Activated T-cell treated with anti-CD3 and anti-CD28 coated beads, Interleukin-2, amount 50 U/mL, for 72 hours (primary cell): ENCODE measurements at regions not wholly inside any gene's neighbourhood (a gene's known extent, or its start where the extent isn't known, plus 50 kb on each side); places are given as distances from the start of the nearest gene placed in this dataset.

Source experiments
- ATAC-seq, 2 donors: fragments of 150-1000 bp; cut with Tn5 transposase; replicated peaks in 1 of 2; 2 replicates each; pipeline ENCODE4 v1.10.0; 2021; ENCODE audit warnings: moderate library complexity in 2 of 2, mild to moderate bottlenecking in 1 of 2
- DNase-seq, 2 donors: peaks; one replicate each; pipeline ENCODE4 v3.0.0; 2021 to 2022; ENCODE audit warnings: mixed read lengths in 1 of 2
- H3K27ac Mint-ChIP-seq: one replicate; pipeline ENCODE4 v1.8.0; 2022; ENCODE audit warnings: mild to moderate bottlenecking, moderate library complexity, mixed read lengths
- H3K27me3 Mint-ChIP-seq: one replicate; pipeline ENCODE4 v1.8.0; 2022; ENCODE audit warnings: low read depth, mixed read lengths
- H3K36me3 Mint-ChIP-seq, 2 donors: one replicate each; pipeline ENCODE4 v1.8.0; 2022; ENCODE audit warnings: mixed read lengths in 2 of 2, mild to moderate bottlenecking in 1 of 2; ENCODE audit not compliant: insufficient read depth in 2 of 2
- H3K4me1 Mint-ChIP-seq: one replicate; pipeline ENCODE4 v1.8.0; 2022; ENCODE audit warnings: low read depth, mixed read lengths
- H3K4me3 Mint-ChIP-seq, 2 donors: one replicate each; pipeline ENCODE4 v1.8.0; 2022; ENCODE audit warnings: mild to moderate bottlenecking in 2 of 2, mixed read lengths in 2 of 2, moderate library complexity in 2 of 2
- H3K9me3 Mint-ChIP-seq, 2 donors: one replicate each; pipeline ENCODE4 v1.8.0; 2022; ENCODE audit warnings: mixed read lengths in 2 of 2

GRCh38 chr6:155936127-155936526, 480.5 kb upstream of the NOX3 start:
- ATAC-seq (no peak), DNase-seq (no peak)
- no peaks in the 10 kb centered on the region for H3K4me1 Mint-ChIP-seq
- H3K36me3 Mint-ChIP-seq, result no peaks in the 10 kb centered on the region
- H3K4me3 Mint-ChIP-seq, result no peak overlapping the region
- H3K27ac Mint-ChIP-seq, result no peak overlapping the region
- no peaks in the 10 kb centered on the region for H3K27me3 Mint-ChIP-seq
- H3K9me3 Mint-ChIP-seq, result peaks cover 0 to 2% of the 10 kb centered on the region in 2 donors

GRCh38 chr6:155916846-155917624, 461.4 kb upstream of the NOX3 start:
- Mint-ChIP-seq H3K36me3 (no peaks in the 10 kb centered on the region), H3K27ac (no peak overlapping the region), H3K27me3 (no peaks in the 10 kb centered on the region), H3K9me3 (no peaks in the 10 kb centered on the region), H3K4me1 (no peaks in the 10 kb centered on the region), H3K4me3 (no peak overlapping the region)
- no peak for ATAC-seq
- no peak for DNase-seq

GRCh38 chr6:155915651-155916050, 460.0 kb upstream of the NOX3 start:
- Mint-ChIP-seq H3K4me3 (no peak overlapping the region), H3K36me3 (no peaks in the 10 kb centered on the region), H3K27me3 (no peaks in the 10 kb centered on the region), H3K4me1 (no peaks in the 10 kb centered on the region), H3K9me3 (peaks cover 0 to 3% of the 10 kb centered on the region in 2 donors), H3K27ac (no peak overlapping the region)
- ATAC-seq (no peak), DNase-seq (no peak)

GRCh38 chr6:155913816-155914215, 458.2 kb upstream of the NOX3 start:
- H3K27ac Mint-ChIP-seq, result no peak overlapping the region
- H3K36me3 Mint-ChIP-seq, result peaks cover under 1 to 8% of the 10 kb centered on the region in 2 donors
- no peaks in the 10 kb centered on the region for H3K4me1 Mint-ChIP-seq

GRCh38 chr6:155909710-155910109, 454.1 kb upstream of the NOX3 start:
- H3K4me1 Mint-ChIP-seq, result no peaks in the 10 kb centered on the region
- H3K36me3 Mint-ChIP-seq, result peaks cover 4 to 12% of the 10 kb centered on the region in 2 donors
- H3K4me3 Mint-ChIP-seq, result no peak overlapping the region
- H3K27ac Mint-ChIP-seq, result no peak overlapping the region
- DNase-seq (no peak), ATAC-seq (no peak)
- H3K27me3 Mint-ChIP-seq, result no peaks in the 10 kb centered on the region
- H3K9me3 Mint-ChIP-seq, result peaks cover 4 to 11% of the 10 kb centered on the region in 2 donors

More at GRCh38 chr6:155913816-155914215, 458.2 kb upstream of the NOX3 start:
- ATAC-seq (no peak), DNase-seq (no peak)
- Mint-ChIP-seq H3K27me3 (no peaks in the 10 kb centered on the region), H3K9me3 (peaks cover under 1 to 9% of the 10 kb centered on the region in 2 donors), H3K4me3 (no peak overlapping the region)

GRCh38 chr6:155895641-155896040, 440.0 kb upstream of the NOX3 start:
- no peak for ATAC-seq

GRCh38 chr6:155894758-155895157, 439.1 kb upstream of the NOX3 start:
- no peaks in the 10 kb centered on the region for H3K36me3 Mint-ChIP-seq
- H3K27ac Mint-ChIP-seq, result no peak overlapping the region
- no peaks in the 10 kb centered on the region for H3K4me1 Mint-ChIP-seq
- ATAC-seq, result no peak
- no peaks in the 10 kb centered on the region for H3K9me3 Mint-ChIP-seq
- no peak overlapping the region for H3K4me3 Mint-ChIP-seq
- DNase-seq, result no peak
- H3K27me3 Mint-ChIP-seq, result no peaks in the 10 kb centered on the region

More at GRCh38 chr6:155895641-155896040, 440.0 kb upstream of the NOX3 start:
- DNase-seq, result no peak
- Mint-ChIP-seq H3K27ac (no peak overlapping the region), H3K4me3 (no peak overlapping the region), H3K4me1 (no peaks in the 10 kb centered on the region), H3K9me3 (no peaks in the 10 kb centered on the region), H3K27me3 (no peaks in the 10 kb centered on the region), H3K36me3 (no peaks in the 10 kb centered on the region)

- Mint-ChIP-seq H3K4me1 (no peaks in the 10 kb centered on the region), H3K36me3 (no peaks in the 10 kb centered on the region), H3K9me3 (no peaks in the 10 kb centered on the region), H3K27me3 (no peaks in the 10 kb centered on the region), H3K4me3 (no peak overlapping the region), H3K27ac (no peak overlapping the region)
- ATAC-seq (no peak), DNase-seq (no peak)
These were observed 438.6 kb upstream of the NOX3 start for GRCh38 chr6:155894262-155894661.

GRCh38 chr6:155890409-155890808, 434.8 kb upstream of the NOX3 start:
- Mint-ChIP-seq H3K27me3 (no peaks in the 10 kb centered on the region), H3K36me3 (no peaks in the 10 kb centered on the region), H3K9me3 (no peaks in the 10 kb centered on the region), H3K4me1 (no peaks in the 10 kb centered on the region), H3K27ac (no peak overlapping the region), H3K4me3 (no peak overlapping the region)
- ATAC-seq (no peak), DNase-seq (no peak)

- ATAC-seq (no peak), DNase-seq (no peak)
- no peak overlapping the region for H3K4me3 Mint-ChIP-seq
- no peaks in the 10 kb centered on the region for H3K9me3 Mint-ChIP-seq
- no peaks in the 10 kb centered on the region for H3K36me3 Mint-ChIP-seq
- no peak overlapping the region for H3K27ac Mint-ChIP-seq
- no peaks in the 10 kb centered on the region for H3K27me3 Mint-ChIP-seq
- no peaks in the 10 kb centered on the region for H3K4me1 Mint-ChIP-seq
These were observed 433.8 kb upstream of the NOX3 start for GRCh38 chr6:155889410-155889809.

- no peaks in the 10 kb centered on the region for H3K36me3 Mint-ChIP-seq
- H3K9me3 Mint-ChIP-seq, result no peaks in the 10 kb centered on the region
- H3K4me1 Mint-ChIP-seq, result peaks cover 14% of the 10 kb centered on the region
- no peak for ATAC-seq
- no peak overlapping the region for H3K27ac Mint-ChIP-seq
- H3K4me3 Mint-ChIP-seq, result no peak overlapping the region
- DNase-seq, result no peak
- H3K27me3 Mint-ChIP-seq, result no peaks in the 10 kb centered on the region
These were observed 431.8 kb upstream of the NOX3 start for GRCh38 chr6:155887421-155887820.

- H3K4me1 Mint-ChIP-seq, result peaks cover 24% of the 10 kb centered on the region
- no peaks in the 10 kb centered on the region for H3K9me3 Mint-ChIP-seq
- DNase-seq (no peak), ATAC-seq (no peak)
- no peak overlapping the region for H3K27ac Mint-ChIP-seq
- no peaks in the 10 kb centered on the region for H3K27me3 Mint-ChIP-seq
- H3K36me3 Mint-ChIP-seq, result no peaks in the 10 kb centered on the region
- H3K4me3 Mint-ChIP-seq, result no peak overlapping the region
These were observed 428.1 kb upstream of the NOX3 start for GRCh38 chr6:155883741-155884140.

- no peak overlapping the region for H3K4me3 Mint-ChIP-seq
- peaks cover 24% of the 10 kb centered on the region for H3K4me1 Mint-ChIP-seq
- H3K9me3 Mint-ChIP-seq, result no peaks in the 10 kb centered on the region
- no peaks in the 10 kb centered on the region for H3K27me3 Mint-ChIP-seq
- H3K36me3 Mint-ChIP-seq, result no peaks in the 10 kb centered on the region
- no peak for DNase-seq
- H3K27ac Mint-ChIP-seq, result no peak overlapping the region
- no peak for ATAC-seq
These were observed 427.7 kb upstream of the NOX3 start for GRCh38 chr6:155883334-155883731.
